GM23338 (cell line): ENCODE measurements at regions not wholly inside any gene's neighbourhood (a gene's known extent, or its start where the extent isn't known, plus 50 kb on each side); places are given as distances from the start of the nearest gene placed in this dataset.

Experiments used
- CTCF ChIP-seq, 2 experiments: fragments of 200-600 bp in 1 of 2; sonication (generic) in 1 of 2; conservative IDR thresholded peaks; 2 replicates each; pipeline versions ENCODE4 v1.5.1 to v1.6.1; 2016 to 2017; ENCODE audit warnings: antibody characterized with exemption in 2 of 2, low read depth in 2 of 2, mild to moderate bottlenecking in 2 of 2, moderate library complexity in 1 of 2
- ETS1 ChIP-seq: IDR thresholded peaks from 2 replicates; pipeline ENCODE4 v1.6.1; 2016; ENCODE audit warnings: antibody characterized with exemption
- EZH2 ChIP-seq: fragments of 200-600 bp; sonication (generic); IDR thresholded peaks from one replicate; pipeline ENCODE4 v1.8.0; 2017; ENCODE audit warnings: antibody characterized with exemption, mild to moderate bottlenecking, low read depth; ENCODE audit not compliant: unreplicated experiment
- EZH2phosphoT487 ChIP-seq: fragments of 200-600 bp; sonication (generic); IDR thresholded peaks from one replicate; pipeline ENCODE4 v1.8.1; 2018; ENCODE audit warnings: antibody characterized with exemption; ENCODE audit not compliant: unreplicated experiment
- NANOG ChIP-seq: IDR thresholded peaks from 2 replicates; pipeline ENCODE4 v1.6.1; 2016; ENCODE audit warnings: antibody characterized with exemption, borderline replicate concordance
- STAT1 ChIP-seq: IDR thresholded peaks from one replicate; pipeline ENCODE4 v1.6.1; 2016; ENCODE audit warnings: antibody characterized with exemption; ENCODE audit not compliant: unreplicated experiment
- ZNF114 ChIP-seq: fragments of 250-450 bp; sonication (Bioruptor Pico); IDR thresholded peaks from 2 replicates; pipeline ENCODE4 v1.5.0; 2020; ENCODE audit warnings: mild to moderate bottlenecking, moderate library complexity
- ZNF462 ChIP-seq: fragments of 250-450 bp; sonication (Bioruptor Pico); IDR thresholded peaks from 2 replicates; pipeline ENCODE4 v1.5.0; 2020; ENCODE audit warnings: mild to moderate bottlenecking, moderate library complexity

GRCh38 chr7:26495569-26495968 is 203.9 kb downstream of the SNX10 start (continued):
- TF ChIP-seq ZNF462: no peak
- TF ChIP-seq CTCF (conservative IDR thresholded peaks at IDR 0.05; ENCODE audit: low read depth in 2 of 2): no peak
- TF ChIP-seq STAT1: no peak
- TF ChIP-seq ETS1: no peak
- TF ChIP-seq ZNF114 (CRISPR knock-in tag): no peak
- no peak for TF ChIP-seq NANOG
- TF ChIP-seq EZH2phosphoT487: no peak
- TF ChIP-seq EZH2: no peak
